ENCODE measurements at regions not wholly inside any gene's neighbourhood (a gene's known extent, or its start where the extent isn't known, plus 50 kb on each side); places are given as distances from the start of the nearest gene placed in this dataset.

DNA sequence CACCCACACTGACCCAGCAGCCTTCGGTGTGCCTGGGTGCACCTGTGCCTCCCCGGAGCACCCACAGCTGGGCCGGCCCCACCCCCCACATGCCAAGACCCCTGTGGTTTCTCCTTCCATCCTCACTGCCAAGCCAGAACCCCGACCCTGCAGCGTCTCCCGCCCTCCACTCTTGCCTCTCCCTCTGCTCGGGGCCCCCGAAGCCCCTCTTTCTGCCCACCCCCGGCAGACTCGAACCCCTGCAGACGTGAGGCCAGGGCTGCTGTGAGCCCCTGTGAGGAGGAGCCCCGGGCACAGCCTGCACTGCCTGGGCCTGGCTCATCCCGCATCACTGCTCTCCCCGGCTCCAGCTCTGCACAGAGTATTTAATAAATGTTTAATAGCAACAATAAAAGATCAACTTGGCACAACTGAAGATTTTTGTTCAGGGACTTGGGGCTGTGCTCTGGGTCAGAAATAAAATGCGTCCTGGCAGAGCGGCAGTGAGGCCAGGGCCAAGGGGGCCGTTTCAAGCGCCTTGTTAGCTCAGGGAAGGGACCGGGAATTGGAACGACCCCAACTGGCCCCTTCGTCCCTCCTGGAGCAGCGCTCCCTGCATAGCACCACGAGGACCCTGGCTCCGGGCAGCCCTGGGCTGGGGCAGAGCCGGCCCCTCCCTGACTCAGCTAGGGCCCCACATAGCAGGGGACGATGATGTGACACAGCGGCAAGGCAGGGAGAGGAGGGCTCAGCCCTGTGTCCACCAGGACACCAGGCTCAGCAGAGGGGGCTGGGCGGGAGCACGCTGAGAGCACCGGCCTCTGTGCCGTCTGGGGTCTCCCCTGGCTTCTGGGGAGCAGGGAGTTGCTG is 520.8 kb downstream of the BRD1 start:
- DNase-seq: no peak

DNA sequence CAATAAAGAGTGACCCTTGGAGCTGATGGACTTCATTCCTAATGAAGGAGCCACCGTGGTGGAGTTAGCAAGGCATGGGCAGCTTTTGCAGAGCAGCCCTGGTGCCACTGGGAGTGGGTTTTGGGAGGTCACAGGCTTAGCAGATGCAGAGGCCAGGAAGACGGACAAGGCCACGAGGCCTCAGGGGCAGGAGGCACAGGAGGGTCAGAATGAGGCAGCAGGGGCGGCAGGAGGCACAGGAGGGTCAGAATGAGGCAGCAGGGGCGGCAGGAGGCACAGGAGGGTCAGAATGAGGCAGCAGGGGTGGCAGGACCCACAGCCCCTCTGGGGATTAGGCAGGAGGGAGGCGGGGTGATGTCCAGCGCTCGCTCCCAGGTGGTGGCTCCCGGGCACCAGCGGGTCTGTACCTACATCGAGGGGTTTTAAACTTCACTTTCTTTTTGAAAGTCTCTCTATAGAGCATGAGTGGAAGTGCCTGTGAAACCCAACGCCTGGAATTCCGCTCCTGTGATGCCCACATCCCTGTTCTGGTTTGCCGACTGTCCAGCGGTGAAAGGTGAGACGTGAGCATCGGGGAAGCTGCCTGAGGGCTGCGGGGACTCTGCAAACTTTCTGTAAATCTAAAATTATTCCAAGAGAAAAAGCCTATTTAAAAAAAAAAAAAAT is 521.6 kb downstream of the BRD1 start:
- no peak for DNase-seq

- peak; percentile 20 for DNase-seq
These were observed 522.3 kb downstream of the BRD1 start for GRCh38 chr22:49305214-49305965.

GRCh38 chr22:49303781-49304461 is 523.8 kb downstream of the BRD1 start:
- DNase-seq: no peak

- no peak for DNase-seq
These were observed 524.5 kb downstream of the BRD1 start for GRCh38 chr22:49303061-49303735.

DNA sequence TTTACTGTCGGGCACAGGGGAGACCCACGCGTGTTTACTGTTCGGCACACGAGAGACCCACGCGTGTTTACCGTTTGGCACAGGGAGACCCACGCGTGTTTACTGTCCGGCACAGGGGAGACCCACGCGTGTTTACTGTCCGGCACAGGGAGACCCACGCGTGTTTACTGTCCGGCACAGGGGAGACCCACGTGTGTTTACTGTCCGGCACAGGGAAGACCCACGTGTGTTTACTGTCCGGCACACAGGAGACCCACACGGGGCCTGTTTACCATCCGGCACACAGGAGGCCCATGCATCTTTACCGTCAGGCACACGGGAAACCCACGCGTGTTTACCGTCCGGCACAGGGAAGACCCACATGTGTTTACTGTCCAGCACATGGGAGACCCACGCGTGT is 525.1 kb downstream of the BRD1 start:
- no peak for DNase-seq

DNA sequence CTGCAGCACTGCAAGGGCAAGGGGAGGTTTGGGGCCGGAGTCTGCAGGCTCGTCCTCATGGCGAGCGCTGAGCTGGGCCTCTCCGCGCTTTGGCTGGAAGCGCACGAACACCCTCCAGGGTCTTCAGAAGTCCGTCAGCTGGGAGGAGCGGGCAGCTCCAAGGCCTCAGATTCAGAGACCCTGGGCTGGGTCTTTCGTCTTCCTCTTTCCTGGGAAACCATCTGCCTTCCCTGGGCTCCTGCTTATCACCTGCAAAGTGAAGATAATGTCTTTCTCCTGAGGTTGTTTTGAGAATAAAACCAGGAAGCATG is 525.6 kb downstream of the BRD1 start:
- DNase-seq: no peak

DNA sequence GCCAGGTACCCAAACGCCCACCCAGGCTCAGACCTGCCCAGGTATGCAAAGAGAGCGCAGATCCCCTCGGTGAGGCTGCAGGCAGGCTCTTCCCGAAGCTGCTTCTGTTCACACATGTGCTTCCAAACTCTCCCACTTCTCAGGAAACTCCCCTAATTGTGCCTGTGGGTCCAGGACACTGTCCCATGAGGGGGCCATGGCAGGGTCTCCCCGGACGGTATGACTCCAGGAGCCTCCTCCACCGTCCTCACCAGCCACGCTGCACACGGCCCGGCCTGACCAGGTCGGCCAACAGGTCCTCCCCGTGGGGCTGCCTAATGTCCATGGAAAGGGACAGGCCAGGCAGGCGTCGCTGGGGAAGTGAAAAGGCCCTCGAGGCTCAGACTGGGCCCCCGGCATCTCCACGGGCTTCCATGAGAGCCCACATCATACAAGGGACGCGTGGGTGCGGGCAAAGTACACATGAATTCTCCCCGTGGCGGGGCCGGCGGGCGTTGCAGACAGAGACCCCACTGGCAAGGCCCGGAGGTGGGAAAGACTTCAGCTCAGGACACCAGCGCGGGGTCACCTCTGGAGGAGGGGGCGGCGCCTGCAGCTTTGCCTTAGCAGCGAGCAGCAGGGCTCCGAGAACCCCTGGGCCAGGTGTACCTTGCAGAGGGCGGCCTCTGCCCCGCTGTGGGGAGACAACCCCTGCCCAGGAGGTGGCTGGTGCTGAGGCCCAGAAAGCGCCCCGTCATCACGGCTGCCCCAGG is 526.1 kb downstream of the BRD1 start:
- DNase-seq: no peak

GRCh38 chr22:49300951-49301397 is 526.7 kb downstream of the BRD1 start:
- no peak for DNase-seq

- no peak for DNase-seq
These were observed 527.4 kb downstream of the BRD1 start for GRCh38 chr22:49300241-49300640.

DNA sequence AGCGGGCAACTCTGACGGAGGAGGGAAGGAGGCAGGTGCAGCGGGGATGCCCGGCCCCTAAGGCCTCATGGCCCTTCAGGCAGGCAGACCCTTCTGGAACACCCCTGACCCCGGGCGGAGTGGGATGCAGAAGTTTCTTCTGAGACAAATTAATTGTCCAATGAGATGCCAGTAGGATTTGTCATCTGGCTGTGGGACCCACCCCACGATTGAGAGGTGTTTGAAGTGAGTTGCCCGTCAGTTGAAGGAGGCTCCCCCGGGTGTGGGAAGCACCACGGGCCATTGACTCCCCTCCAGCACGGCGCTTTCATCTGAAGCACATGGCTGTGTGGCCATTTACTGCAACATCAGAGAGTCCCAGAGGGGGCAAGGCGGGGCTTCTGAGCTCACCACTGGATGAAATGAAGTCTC is 527.8 kb downstream of the BRD1 start:
- no peak for DNase-seq

DNA sequence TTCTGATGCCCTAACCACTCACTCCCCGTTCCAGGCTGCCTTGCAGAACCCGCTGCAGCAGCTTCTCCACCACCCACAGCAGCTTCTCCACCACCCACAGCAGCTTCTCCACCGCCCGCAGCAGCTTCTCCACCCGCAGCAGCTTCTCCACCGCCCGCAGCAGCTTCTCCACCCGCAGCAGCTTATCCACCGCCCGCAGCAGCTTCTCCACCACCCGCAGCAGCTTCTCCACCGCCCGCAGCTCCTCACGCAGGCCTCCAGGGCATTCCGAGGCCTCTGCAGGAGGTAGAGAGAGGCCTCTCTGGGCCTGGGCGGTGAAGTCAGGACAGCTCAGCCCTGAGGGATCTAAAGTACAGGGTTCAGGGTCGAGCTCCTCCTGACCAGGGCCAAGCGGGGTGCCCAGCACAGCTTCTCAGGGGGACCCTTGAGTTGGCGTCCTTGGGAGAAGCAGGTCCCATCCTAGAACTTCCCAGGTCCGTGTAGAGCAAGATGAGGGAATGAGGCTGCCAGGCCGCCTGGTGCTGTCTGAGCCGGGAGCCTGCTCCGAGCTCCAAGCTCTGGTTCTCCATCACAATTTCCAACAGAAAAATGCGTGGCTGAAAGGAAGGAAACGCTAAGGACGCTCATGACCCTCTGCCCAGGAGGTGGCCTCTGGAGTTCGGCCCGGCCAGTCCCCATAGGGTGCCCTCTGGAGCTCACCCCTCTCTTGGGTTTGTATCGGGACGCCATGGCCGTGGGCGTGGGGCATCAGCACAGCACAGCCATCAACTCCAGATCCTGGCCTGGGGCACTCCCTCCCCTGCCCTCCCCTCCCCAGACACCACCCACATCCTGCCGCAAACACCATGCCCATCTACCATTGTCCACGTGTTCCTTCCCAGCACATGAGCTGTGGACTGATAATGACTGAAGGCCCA is 528.6 kb downstream of the BRD1 start:
- DNase-seq: no peak

- no peak for DNase-seq
These were observed 529.6 kb downstream of the BRD1 start for GRCh38 chr22:49297871-49298721.

GRCh38 chr22:49297286-49297870 is 530.3 kb downstream of the BRD1 start:
- DNase-seq: no peak

- DNase-seq: no peak
These were observed 531.1 kb downstream of the BRD1 start for GRCh38 chr22:49296561-49296960.

- peak; percentile 51 for DNase-seq
These were observed 531.7 kb downstream of the BRD1 start for GRCh38 chr22:49295851-49296560.

DNA sequence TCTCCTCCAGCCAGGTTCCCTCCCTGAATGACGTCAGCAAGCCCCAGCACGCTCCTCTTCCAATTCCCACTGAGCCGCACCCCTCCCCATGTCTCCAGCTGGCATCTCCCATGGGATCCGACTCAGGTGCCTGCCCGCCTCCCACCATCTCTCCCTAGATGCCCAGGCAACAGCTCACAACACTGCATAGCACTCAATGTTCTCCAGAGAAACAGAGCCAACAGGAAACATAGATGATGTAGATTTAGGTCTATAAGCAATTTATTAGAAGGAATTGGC is 532.3 kb downstream of the BRD1 start:
- peak; percentile 89 for DNase-seq

GRCh38 chr22:49294656-49295464 is 532.8 kb downstream of the BRD1 start:
- DNase-seq: no peak

Data from NCI-H1105 (cell line).